Activated CD4-positive, alpha-beta T cell treated with anti-CD3 and anti-CD28 coated beads, Interleukin-2, amount 10 ng/mL, durations not matched to agents 24 days and 14 days (primary cell): ENCODE measurements at regions not wholly inside any gene's neighbourhood (a gene's known extent, or its start where the extent isn't known, plus 50 kb on each side); places are given as distances from the start of the nearest gene placed in this dataset.
A peak's percentile ranks its signal among the peaks of the same experiment; 100 is the strongest.

Experiments
- DNase-seq: peaks from one replicate; pipeline ENCODE4 v3.0.0; 2022
- H3K27ac Mint-ChIP-seq: one replicate; pipeline ENCODE4 v1.8.0; 2022; ENCODE audit warnings: mild to moderate bottlenecking, mixed read lengths
- H3K27me3 Mint-ChIP-seq: one replicate; pipeline ENCODE4 v1.8.0; 2022; ENCODE audit warnings: mixed read lengths
- H3K36me3 Mint-ChIP-seq: one replicate; pipeline ENCODE4 v1.8.0; 2022; ENCODE audit warnings: low read depth, mild to moderate bottlenecking, mixed read lengths
- H3K4me1 Mint-ChIP-seq: one replicate; pipeline ENCODE4 v1.8.0; 2021; ENCODE audit warnings: mixed read lengths
- H3K4me3 Mint-ChIP-seq: one replicate; pipeline ENCODE4 v1.8.0; 2022; ENCODE audit warnings: mild to moderate bottlenecking, moderate library complexity, mixed read lengths
- H3K9me3 Mint-ChIP-seq: one replicate; pipeline ENCODE4 v1.8.0; 2021; ENCODE audit warnings: mixed read lengths
- intact Hi-C: fragments of 100-400 bp; cut with micrococcal nuclease; formaldehyde crosslinking; loops from one replicate; pipeline ENCODE4 v1.15.1; 2023

DNA sequence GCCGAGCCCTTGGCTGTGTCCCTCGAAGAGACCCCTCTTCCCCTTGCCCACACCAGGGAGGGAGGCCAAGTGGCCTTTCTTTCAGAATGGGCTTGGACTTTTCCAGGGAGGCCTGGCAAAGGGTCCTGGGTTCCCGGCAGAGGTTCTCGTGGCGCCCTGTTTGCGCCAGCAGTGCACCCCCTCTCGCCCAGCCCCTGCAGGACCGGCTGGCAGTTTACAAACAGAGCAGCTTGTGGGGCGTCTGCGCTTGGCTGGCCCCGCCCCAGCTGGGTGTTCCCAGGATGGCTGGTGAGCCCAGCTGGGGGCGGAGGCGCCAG lies 137.8 kb upstream of the CIBAR2 start:
- Mint-ChIP-seq H3K36me3 (no peaks in the 10 kb centered on the region), H3K4me1 (peaks cover 3% of the 10 kb centered on the region), H3K9me3 (no peaks in the 10 kb centered on the region), H3K27ac (no peak overlapping the region), H3K4me3 (no peak overlapping the region), H3K27me3 (peaks cover 7% of the 10 kb centered on the region)
- no peak for DNase-seq
- intact Hi-C loops, result no loop called here

DNA sequence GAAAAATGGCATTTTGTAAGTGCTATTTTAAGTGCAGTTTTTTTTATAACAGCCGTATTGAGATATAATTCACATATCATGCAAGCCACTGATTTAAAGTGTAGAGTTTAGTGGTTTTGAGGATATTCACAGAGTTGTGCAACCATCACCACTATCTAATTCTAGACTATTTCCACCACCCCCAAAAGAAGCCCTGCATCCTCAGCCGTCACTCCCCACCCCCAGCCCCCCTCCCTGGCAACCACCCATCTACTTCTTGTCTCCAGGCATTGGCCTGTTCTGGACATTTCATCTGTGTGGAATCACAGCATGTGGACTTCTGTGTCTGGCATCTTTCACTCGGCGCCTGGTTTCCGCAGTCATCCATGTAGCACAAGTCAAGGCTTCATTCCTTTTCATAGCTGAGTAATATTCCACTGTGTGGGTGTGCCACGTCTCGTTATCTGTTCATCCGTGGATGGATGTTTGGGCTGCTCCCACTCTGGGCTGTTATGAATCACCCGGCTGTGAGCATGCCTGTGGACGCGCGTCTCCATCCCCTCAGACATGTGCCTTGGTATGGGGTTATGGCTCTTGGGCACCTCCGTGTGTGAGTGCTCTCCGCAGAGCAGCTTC lies 138.4 kb upstream of the CIBAR2 start:
- no peak for DNase-seq
- Mint-ChIP-seq H3K27me3 (peaks cover 2% of the 10 kb centered on the region), H3K27ac (no peak overlapping the region), H3K4me1 (peaks cover 2% of the 10 kb centered on the region), H3K4me3 (no peak overlapping the region), H3K9me3 (no peaks in the 10 kb centered on the region), H3K36me3 (no peaks in the 10 kb centered on the region)
- intact Hi-C loops, result no loop called here

- Mint-ChIP-seq H3K27me3 (peaks cover 2% of the 10 kb centered on the region), H3K4me1 (no peaks in the 10 kb centered on the region), H3K9me3 (no peaks in the 10 kb centered on the region), H3K36me3 (no peaks in the 10 kb centered on the region), H3K27ac (no peak overlapping the region), H3K4me3 (no peak overlapping the region)
- intact Hi-C loops, result no loop called here
- no peak for DNase-seq
Measured at GRCh38 chr16:85251225-85251760, 139.0 kb upstream of the CIBAR2 start.

GRCh38 chr16:85252014-85252413 lies 139.7 kb upstream of the CIBAR2 start:
- Mint-ChIP-seq H3K36me3 (no peaks in the 10 kb centered on the region), H3K4me3 (no peak overlapping the region), H3K9me3 (no peaks in the 10 kb centered on the region), H3K4me1 (no peaks in the 10 kb centered on the region), H3K27ac (no peak overlapping the region), H3K27me3 (peaks cover under 1% of the 10 kb centered on the region)
- DNase-seq, result no peak
- intact Hi-C loops, result no loop called here

GRCh38 chr16:85252461-85252860 lies 140.2 kb upstream of the CIBAR2 start:
- intact Hi-C loops, result no loop called here
- Mint-ChIP-seq H3K4me1 (no peaks in the 10 kb centered on the region), H3K9me3 (no peaks in the 10 kb centered on the region), H3K27ac (no peak overlapping the region), H3K4me3 (no peak overlapping the region), H3K27me3 (no peaks in the 10 kb centered on the region), H3K36me3 (no peaks in the 10 kb centered on the region)
- DNase-seq, result peak; percentile 58

DNA sequence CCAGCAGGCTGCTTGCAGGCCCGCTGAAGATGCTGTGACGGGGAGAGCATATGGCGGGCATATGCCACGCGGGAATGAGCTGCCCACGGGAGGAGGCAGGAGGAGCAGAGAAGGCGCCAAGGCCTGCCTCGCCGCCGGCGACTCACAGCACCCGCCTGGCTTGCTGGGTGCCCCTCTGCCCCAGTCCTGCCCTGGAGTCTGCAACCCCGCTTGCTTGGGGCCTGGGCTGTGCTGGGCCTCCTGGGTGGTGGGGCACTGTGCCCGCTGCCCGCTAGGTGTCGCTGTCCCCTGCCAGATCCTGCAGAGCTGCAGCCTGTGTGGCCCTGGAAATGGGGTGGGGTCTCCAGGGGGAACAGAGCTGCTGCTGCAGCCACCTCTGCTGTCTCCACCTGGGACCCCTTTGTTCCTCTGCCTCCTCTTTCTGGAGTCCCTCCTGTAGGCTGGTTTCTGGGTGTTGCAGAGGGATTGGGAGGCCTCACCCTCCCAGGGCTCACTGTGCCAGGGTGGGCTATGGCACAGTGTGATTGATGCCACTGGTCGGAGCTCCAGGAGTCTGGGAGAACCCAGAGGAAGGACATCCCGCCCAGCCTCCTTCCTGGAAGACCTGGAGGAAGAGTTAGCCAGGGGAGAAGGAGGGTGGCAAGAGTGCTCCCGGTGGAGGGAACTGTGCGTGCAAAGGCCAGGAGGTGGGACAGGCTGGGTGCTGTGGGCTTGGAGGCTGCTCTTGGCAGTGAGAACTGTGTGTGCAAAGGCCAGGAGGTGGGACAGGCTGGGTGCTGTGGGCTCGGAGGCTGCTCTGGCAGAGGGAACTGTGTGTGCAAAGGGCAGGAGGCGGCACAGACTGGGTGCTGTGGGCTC lies 141.0 kb upstream of the CIBAR2 start:
- no peak overlapping the region for H3K4me3 Mint-ChIP-seq
- no peaks in the 10 kb centered on the region for H3K4me1 Mint-ChIP-seq
- H3K36me3 Mint-ChIP-seq, result no peaks in the 10 kb centered on the region

DNA sequence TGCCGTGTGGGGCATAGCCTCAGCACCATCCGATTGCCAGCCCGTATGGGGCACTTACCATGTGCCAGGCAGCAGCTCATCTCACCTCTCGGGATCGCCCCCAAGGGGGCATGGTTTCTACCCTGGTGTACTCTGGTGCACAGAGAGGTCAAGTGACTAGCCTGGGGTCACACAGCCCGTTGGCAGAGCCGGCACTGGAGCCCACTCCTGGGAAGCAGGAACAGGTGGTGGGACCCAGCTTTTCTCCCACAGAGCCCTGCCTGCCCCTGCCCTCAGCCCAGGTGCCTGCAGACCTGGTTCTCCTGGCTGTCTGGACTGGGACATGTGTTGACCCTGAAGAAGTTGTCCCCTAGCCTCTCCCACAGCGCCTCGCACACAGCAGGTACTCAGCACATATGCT lies 141.8 kb upstream of the CIBAR2 start:
- no peaks in the 10 kb centered on the region for H3K4me1 Mint-ChIP-seq
- H3K27me3 Mint-ChIP-seq, result peaks cover 2% of the 10 kb centered on the region
- H3K9me3 Mint-ChIP-seq, result no peaks in the 10 kb centered on the region
- H3K27ac Mint-ChIP-seq, result no peak overlapping the region
- intact Hi-C loops, result no loop called here
- no peaks in the 10 kb centered on the region for H3K36me3 Mint-ChIP-seq
- no peak overlapping the region for H3K4me3 Mint-ChIP-seq
- DNase-seq, result no peak

More for the DNA sequence above, 141.0 kb upstream of the CIBAR2 start:
- intact Hi-C loops, result no loop called here
- Mint-ChIP-seq H3K9me3 (no peaks in the 10 kb centered on the region), H3K27me3 (peaks cover 2% of the 10 kb centered on the region), H3K27ac (no peak overlapping the region)
- peak; percentile 89 for DNase-seq

DNA sequence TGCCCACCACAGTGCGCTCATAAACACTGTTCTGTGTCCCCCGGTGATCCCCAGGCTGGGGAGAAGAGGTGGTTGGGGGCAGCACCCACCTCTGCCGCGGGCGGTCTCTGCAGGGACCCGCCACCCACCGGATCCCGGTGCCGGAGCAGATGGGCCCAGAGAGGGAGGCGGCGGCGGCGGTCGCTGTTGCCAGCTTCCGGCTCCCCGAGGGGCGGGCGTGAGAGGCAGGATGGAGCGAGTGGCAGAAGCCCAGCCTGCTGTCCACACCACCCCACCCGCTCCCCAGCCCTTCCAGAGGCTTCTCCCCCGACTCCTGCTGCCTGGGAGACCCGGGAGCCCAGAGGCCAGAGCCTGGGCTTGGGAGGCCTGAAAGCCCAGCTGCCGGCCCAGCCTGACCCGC lies 142.6 kb upstream of the CIBAR2 start:
- Mint-ChIP-seq H3K4me1 (no peaks in the 10 kb centered on the region), H3K4me3 (no peak overlapping the region), H3K27ac (no peak overlapping the region), H3K36me3 (no peaks in the 10 kb centered on the region), H3K27me3 (peaks cover 2% of the 10 kb centered on the region), H3K9me3 (no peaks in the 10 kb centered on the region)
- no peak for DNase-seq
- intact Hi-C loops, result no loop called here

DNA sequence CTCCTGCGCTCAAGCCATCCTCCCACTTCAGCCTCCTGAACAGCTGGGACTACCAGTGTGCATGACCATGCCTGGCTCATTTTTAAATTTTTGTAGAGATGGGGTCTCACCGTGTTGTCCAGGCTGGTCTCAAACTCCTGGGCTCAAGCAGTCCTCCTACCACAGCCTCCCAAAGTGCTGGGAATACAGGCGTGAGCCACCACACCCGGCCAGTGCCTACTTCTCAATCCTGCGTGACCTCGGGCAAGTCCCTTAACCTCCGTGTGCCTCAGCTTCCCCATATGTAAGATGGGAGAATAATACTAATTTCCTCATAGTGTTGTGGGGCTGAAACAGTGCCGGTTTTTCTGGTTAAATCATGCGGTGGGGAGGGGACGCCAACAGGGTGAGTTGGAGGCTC lies 143.5 kb upstream of the CIBAR2 start:
- DNase-seq, result no peak
- H3K4me3 Mint-ChIP-seq, result no peak overlapping the region
- H3K36me3 Mint-ChIP-seq, result no peaks in the 10 kb centered on the region
- no peaks in the 10 kb centered on the region for H3K4me1 Mint-ChIP-seq
- no peaks in the 10 kb centered on the region for H3K9me3 Mint-ChIP-seq
- no peak overlapping the region for H3K27ac Mint-ChIP-seq
- H3K27me3 Mint-ChIP-seq, result peaks cover 2% of the 10 kb centered on the region
- intact Hi-C loops, result no loop called here

DNA sequence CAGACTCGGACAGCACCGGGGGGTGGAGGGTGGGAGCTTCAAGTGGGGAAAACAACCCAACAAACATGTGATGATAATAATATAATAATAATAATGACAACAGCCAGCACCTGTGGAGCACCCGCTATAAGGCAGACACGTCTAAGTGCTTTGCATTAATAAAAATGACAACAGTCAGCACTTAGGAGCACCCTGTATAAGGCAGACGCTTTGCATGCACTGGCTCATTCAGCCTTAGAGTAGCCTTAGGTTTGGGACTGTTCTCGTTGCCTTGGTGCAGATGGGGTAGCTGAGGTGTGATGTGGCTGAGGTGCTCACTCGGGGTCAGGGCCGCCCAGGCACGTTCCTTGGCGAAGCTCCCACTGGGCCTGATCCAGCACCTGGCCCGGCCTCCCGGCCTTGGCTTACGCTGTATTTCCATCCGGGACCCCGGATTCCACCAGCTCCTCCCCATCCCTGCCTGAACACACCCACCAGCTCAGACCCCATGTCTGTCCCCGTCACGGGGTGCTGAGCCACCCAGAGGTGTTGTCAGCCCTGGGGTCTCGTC lies 144.0 kb upstream of the CIBAR2 start:
- no peak for DNase-seq
- Mint-ChIP-seq H3K4me1 (no peaks in the 10 kb centered on the region), H3K36me3 (no peaks in the 10 kb centered on the region), H3K9me3 (no peaks in the 10 kb centered on the region), H3K4me3 (no peak overlapping the region), H3K27me3 (peaks cover 2% of the 10 kb centered on the region), H3K27ac (no peak overlapping the region)
- intact Hi-C loops, result no loop called here

DNA sequence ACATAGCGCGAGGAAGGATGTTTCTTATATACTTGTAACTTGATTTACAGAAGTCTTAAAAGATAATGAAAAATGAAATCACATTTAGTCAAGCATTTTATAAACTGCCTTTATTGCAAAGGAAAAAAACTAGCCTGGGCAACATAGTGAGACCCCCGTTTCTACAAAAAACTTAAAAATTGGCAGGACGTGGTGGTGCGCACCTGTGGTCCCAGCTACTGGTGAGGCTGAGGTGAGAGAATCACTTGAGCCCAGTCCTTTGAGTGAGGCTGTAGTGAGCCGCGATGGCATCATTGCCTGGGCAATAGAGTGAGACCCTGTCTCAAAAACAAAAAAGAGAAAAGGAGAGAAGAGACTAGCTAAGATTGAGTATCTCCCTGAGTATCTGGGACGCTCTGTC lies 145.2 kb upstream of the CIBAR2 start:
- no peaks in the 10 kb centered on the region for H3K4me1 Mint-ChIP-seq

GRCh38 chr16:85258166-85258565 lies 145.9 kb upstream of the CIBAR2 start:
- intact Hi-C loops, result no loop called here
- Mint-ChIP-seq H3K9me3 (no peaks in the 10 kb centered on the region), H3K27me3 (peaks cover 12% of the 10 kb centered on the region), H3K36me3 (no peaks in the 10 kb centered on the region), H3K27ac (no peak overlapping the region), H3K4me1 (no peaks in the 10 kb centered on the region), H3K4me3 (no peak overlapping the region)
- DNase-seq, result no peak

More for the DNA sequence above, 145.2 kb upstream of the CIBAR2 start:
- no peak overlapping the region for H3K27ac Mint-ChIP-seq
- DNase-seq, result no peak
- H3K36me3 Mint-ChIP-seq, result no peaks in the 10 kb centered on the region
- no peaks in the 10 kb centered on the region for H3K9me3 Mint-ChIP-seq
- intact Hi-C loops, result no loop called here
- no peak overlapping the region for H3K4me3 Mint-ChIP-seq
- H3K27me3 Mint-ChIP-seq, result peaks cover 7% of the 10 kb centered on the region

- no peak overlapping the region for H3K27ac Mint-ChIP-seq
- H3K9me3 Mint-ChIP-seq, result no peaks in the 10 kb centered on the region
- intact Hi-C loops, result no loop called here
- H3K36me3 Mint-ChIP-seq, result no peaks in the 10 kb centered on the region
- peaks cover 12% of the 10 kb centered on the region for H3K27me3 Mint-ChIP-seq
- DNase-seq, result no peak
- H3K4me3 Mint-ChIP-seq, result no peak overlapping the region
- no peaks in the 10 kb centered on the region for H3K4me1 Mint-ChIP-seq
Measured at GRCh38 chr16:85258629-85259028, 146.4 kb upstream of the CIBAR2 start.

GRCh38 chr16:85259115-85259831 lies 147.0 kb upstream of the CIBAR2 start:
- Mint-ChIP-seq H3K4me3 (no peak overlapping the region), H3K9me3 (no peaks in the 10 kb centered on the region), H3K4me1 (no peaks in the 10 kb centered on the region), H3K27ac (no peak overlapping the region), H3K36me3 (no peaks in the 10 kb centered on the region), H3K27me3 (peaks cover 12% of the 10 kb centered on the region)
- intact Hi-C loops, result no loop called here
- no peak for DNase-seq
